Stomach (tissue), 8 donors: ENCODE measurements at regions not wholly inside any gene's neighbourhood (a gene's known extent, or its start where the extent isn't known, plus 50 kb on each side); places are given as distances from the start of the nearest gene placed in this dataset.

Source experiments
- DNase-seq, 2 donors: peaks; one replicate each; pipeline versions ENCODE4 v3.0.0 to v3.0.0-alpha.2; 2013 to 2019
- H3K27ac ChIP-seq, 5 donors: fragments of 200-600 bp in 4 of 5; sonication (generic) in 4 of 5; one replicate each; pipeline ENCODE4 v1.5.1; 2013 to 2019; ENCODE audit warnings: mild to moderate bottlenecking in 1 of 5, moderate library complexity in 1 of 5
- H3K27me3 ChIP-seq, 3 donors: fragments of 200-600 bp; sonication (generic); one replicate each; pipeline ENCODE4 v1.5.1; 2017 to 2019; ENCODE audit warnings: mixed run types in 1 of 3
- H3K36me3 ChIP-seq, 4 donors: fragments of 200-600 bp; sonication (generic); 1 replicate in 3 of 4; 2 replicates in 1 of 4; pipeline ENCODE4 v1.5.1; 2016 to 2019
- H3K4me1 ChIP-seq, 4 donors: fragments of 200-600 bp; sonication (generic); one replicate each; pipeline ENCODE4 v1.5.1; 2016 to 2019
- H3K4me3 ChIP-seq, 4 donors: fragments of 200-600 bp; sonication (generic) in 3 of 4; one replicate each; pipeline ENCODE4 v1.5.1; 2016 to 2019; ENCODE audit warnings: mild to moderate bottlenecking in 1 of 4
- H3K9me3 ChIP-seq, 4 donors: fragments of 200-600 bp; sonication (generic); one replicate each; pipeline ENCODE4 v1.5.1; 2016 to 2019
- CTCF ChIP-seq, 7 experiments: fragments of 450-650 bp in 4 of 7; fragments of 200-600 bp in 3 of 7; sonication (generic) in 3 of 7; IDR thresholded peaks; one replicate each; pipeline ENCODE4 v1.5.1; 2016 to 2019; ENCODE audit warnings: antibody characterized with exemption in 7 of 7, control low read depth in 2 of 7, mild to moderate bottlenecking in 1 of 7
- EP300 ChIP-seq: sonication (generic); formaldehyde crosslinking; IDR thresholded peaks from one replicate; pipeline ENCODE4 v1.6.1; 2017; ENCODE audit warnings: antibody characterized with exemption
- POLR2A ChIP-seq, 4 donors: fragments of 450-650 bp; IDR thresholded peaks; one replicate each; pipeline ENCODE4 v1.6.1; 2016; ENCODE audit warnings: antibody characterized with exemption in 4 of 4, control low read depth in 2 of 4, mild to moderate bottlenecking in 1 of 4, moderate library complexity in 1 of 4
- POLR2AphosphoS5 ChIP-seq, 3 donors: sonication (generic); formaldehyde crosslinking; IDR thresholded peaks; one replicate each; pipeline ENCODE4 v1.6.1; 2016; ENCODE audit warnings: antibody characterized with exemption in 3 of 3
- WGBS, 5 donors: extraction: QIAGEN DNeasy Blood & Tissue Kit in 3 of 5; methylation state at CpG; one replicate each; pipeline versions ENCODE4 v1.1.5 to v1.1.7; 2013 to 2018; 5-methylcytosine and 5-hydroxymethylcytosine counted together
- intact Hi-C: fragments of 100-400 bp; cut with DNase I; formaldehyde crosslinking; loops from one replicate; pipeline ENCODE4 v1.15.1; 2023; ENCODE audit warnings: low total_unique reads
- donor health status: healthy with polysubstance abuse.
- donor health status: Bipolar disorder and iron deficiency.
- donor health status: healthy.

- Histone ChIP-seq H3K4me1 (peaks cover 0 to 5% (median 0%) of the 10 kb centered on the region in 4 donors), H3K36me3 (no peaks in the 10 kb centered on the region), H3K4me3 (no peak overlapping the region), H3K9me3 (no peaks in the 10 kb centered on the region), H3K27ac (peak overlapping the region in 1 of 5 donors; percentile 20), H3K27me3 (no peaks in the 10 kb centered on the region)
- TF ChIP-seq EP300 (no peak), POLR2A (IDR thresholded peaks at IDR 0.05) (no peak), CTCF (IDR thresholded peaks at IDR 0.05) (no peak), POLR2AphosphoS5 (IDR thresholded peaks at IDR 0.05) (no peak)
- 65 to 76% (median 70%) methylated on average over 4 of the region's 4 CpGs for WGBS, 5 donors
- intact Hi-C loops = no loop called here
- DNase-seq = peak; percentile 26 to 71
These were observed 253.9 kb downstream of the OSR1 start for GRCh38 chr2:19104503-19104902.

GRCh38 chr2:19102696-19103423 is 255.6 kb downstream of the OSR1 start:
- Histone ChIP-seq H3K27ac (peak overlapping the region in 2 of 5 donors; percentile 15 to 50), H3K4me3 (no peak overlapping the region), H3K27me3 (no peaks in the 10 kb centered on the region), H3K9me3 (no peaks in the 10 kb centered on the region), H3K36me3 (no peaks in the 10 kb centered on the region), H3K4me1 (peaks cover 0 to 5% (median 0%) of the 10 kb centered on the region in 4 donors)
- DNase-seq = peak in 1 of 2 donors; percentile 31
- WGBS, 5 donors = 43 to 70% (median 56%) methylated on average over 4 of the region's 4 CpGs
- intact Hi-C loops = no loop called here
- TF ChIP-seq POLR2A (IDR thresholded peaks at IDR 0.05) = no peak
- no peak for TF ChIP-seq CTCF (IDR thresholded peaks at IDR 0.05)
- TF ChIP-seq EP300 = no peak
- peak in 1 of 3 donors; percentile 29 for TF ChIP-seq POLR2AphosphoS5 (IDR thresholded peaks at IDR 0.05)

GRCh38 chr2:19101968-19102367 is 256.5 kb downstream of the OSR1 start:
- Histone ChIP-seq H3K27ac (no peak overlapping the region), H3K4me1 (peaks cover 0 to 5% (median 0%) of the 10 kb centered on the region in 4 donors), H3K27me3 (no peaks in the 10 kb centered on the region), H3K36me3 (no peaks in the 10 kb centered on the region), H3K9me3 (no peaks in the 10 kb centered on the region), H3K4me3 (no peak overlapping the region)
- intact Hi-C loops = no loop called here
- TF ChIP-seq POLR2AphosphoS5 (IDR thresholded peaks at IDR 0.05) = no peak
- TF ChIP-seq CTCF (IDR thresholded peaks at IDR 0.05) = no peak
- no peak for TF ChIP-seq EP300
- TF ChIP-seq POLR2A (IDR thresholded peaks at IDR 0.05) = no peak
- DNase-seq = no peak
- WGBS, 5 donors = 60 to 79% (median 70%) methylated on average over 3 of the region's 3 CpGs

GRCh38 chr2:19100570-19100969 is 257.9 kb downstream of the OSR1 start:
- 67 to 76% (median 74%) methylated on average over 2 of the region's 2 CpGs for WGBS, 5 donors
- H3K4me3 ChIP-seq = no peak overlapping the region

More at GRCh38 chr2:19100570-19100969, 257.9 kb downstream of the OSR1 start:
- TF ChIP-seq EP300 = no peak
- TF ChIP-seq POLR2AphosphoS5 (IDR thresholded peaks at IDR 0.05) = no peak
- no peak for TF ChIP-seq CTCF (IDR thresholded peaks at IDR 0.05)
- no peak for TF ChIP-seq POLR2A (IDR thresholded peaks at IDR 0.05)
- intact Hi-C loops = no loop called here
- H3K27me3 ChIP-seq = no peaks in the 10 kb centered on the region
- H3K4me1 ChIP-seq = peaks cover 0 to 5% (median 0%) of the 10 kb centered on the region in 4 donors
- H3K36me3 ChIP-seq = no peaks in the 10 kb centered on the region
- H3K9me3 ChIP-seq = no peaks in the 10 kb centered on the region
- no peak for DNase-seq
- H3K27ac ChIP-seq = no peak overlapping the region
